Body of pancreas (tissue), 4 donors: ENCODE measurements at regions not wholly inside any gene's neighbourhood (a gene's known extent, or its start where the extent isn't known, plus 50 kb on each side); places are given as distances from the start of the nearest gene placed in this dataset.

Experiments
- CTCF ChIP-seq, 7 experiments: fragments of 450-650 bp in 4 of 7; fragments of 200-600 bp in 3 of 7; sonication (generic) in 3 of 7; IDR thresholded peaks; one replicate each; pipeline ENCODE4 v1.5.1; 2016 to 2019; ENCODE audit warnings: antibody characterized with exemption in 7 of 7
- POLR2A ChIP-seq, 3 donors: fragments of 450-650 bp; IDR thresholded peaks; one replicate each; pipeline ENCODE4 v1.6.1; 2016; ENCODE audit warnings: antibody characterized with exemption in 3 of 3, mild to moderate bottlenecking in 2 of 3

GRCh38 chr1:118649369-118650106, 338.6 kb downstream of the TBX15 start:
- TF ChIP-seq POLR2A (IDR thresholded peaks at IDR 0.05) (no peak), CTCF (IDR thresholded peaks at IDR 0.05) (no peak)
